ENCODE measurements at regions not wholly inside any gene's neighbourhood (a gene's known extent, or its start where the extent isn't known, plus 50 kb on each side); places are given as distances from the start of the nearest gene placed in this dataset.

- no peak for DNase-seq
These were observed 713.3 kb downstream of the REEP3 start for GRCh38 chr10:64234489-64234888.

GRCh38 chr10:64257704-64258103 is 736.5 kb downstream of the REEP3 start:
- no peak for DNase-seq

- DNase-seq: no peak
These were observed 739.9 kb downstream of the REEP3 start for GRCh38 chr10:64261092-64261491.

GRCh38 chr10:64261676-64262075 is 740.5 kb downstream of the REEP3 start:
- DNase-seq: no peak

GRCh38 chr10:64265961-64266360 is 744.8 kb downstream of the REEP3 start:
- DNase-seq: no peak

GRCh38 chr10:64271508-64271907 is 750.3 kb downstream of the REEP3 start:
- no peak for DNase-seq

GRCh38 chr10:64271983-64272382 is 750.8 kb downstream of the REEP3 start:
- no peak for DNase-seq

GRCh38 chr10:64275001-64275400 is 753.8 kb downstream of the REEP3 start:
- DNase-seq: no peak

- no peak for DNase-seq
These were observed 754.6 kb downstream of the REEP3 start for GRCh38 chr10:64275774-64276173.

- DNase-seq: no peak
These were observed 756.3 kb downstream of the REEP3 start for GRCh38 chr10:64277536-64277935.

GRCh38 chr10:64283621-64284020 is 762.4 kb downstream of the REEP3 start:
- no peak for DNase-seq

- no peak for DNase-seq
These were observed 765.3 kb downstream of the REEP3 start for GRCh38 chr10:64286533-64286932.

GRCh38 chr10:64288404-64288803 is 767.2 kb downstream of the REEP3 start:
- DNase-seq: no peak

GRCh38 chr10:64303566-64303965 is 782.4 kb downstream of the REEP3 start:
- no peak for DNase-seq

GRCh38 chr10:64306729-64307327 is 785.6 kb downstream of the REEP3 start:
- DNase-seq: no peak

- DNase-seq: no peak
These were observed 791.7 kb downstream of the REEP3 start for GRCh38 chr10:64312876-64313275.

GRCh38 chr10:64313967-64314366 is 792.8 kb downstream of the REEP3 start:
- DNase-seq: no peak

GRCh38 chr10:64316416-64316815 is 795.2 kb downstream of the REEP3 start:
- no peak for DNase-seq

GRCh38 chr10:64316833-64317232 is 795.6 kb downstream of the REEP3 start:
- no peak for DNase-seq

- DNase-seq: no peak
These were observed 799.2 kb downstream of the REEP3 start for GRCh38 chr10:64320448-64320847.

- no peak for DNase-seq
These were observed 808.3 kb downstream of the REEP3 start for GRCh38 chr10:64329510-64329909.

- DNase-seq: no peak
These were observed 811.4 kb downstream of the REEP3 start for GRCh38 chr10:64332551-64332950.

- DNase-seq: no peak
These were observed 812.9 kb downstream of the REEP3 start for GRCh38 chr10:64334084-64334483.

- DNase-seq: no peak
These were observed 823.0 kb downstream of the REEP3 start for GRCh38 chr10:64344211-64344610.

- DNase-seq: no peak
These were observed 824.7 kb downstream of the REEP3 start for GRCh38 chr10:64345856-64346255.
